Stimulated activated naive CD8-positive, alpha-beta T cell treated with anti-CD3 and anti-CD28 coated beads, Interleukin-15, amount 100 ng/mL, for 72 hours (primary cell): ENCODE measurements at regions not wholly inside any gene's neighbourhood (a gene's known extent, or its start where the extent isn't known, plus 50 kb on each side); places are given as distances from the start of the nearest gene placed in this dataset.
"Not testable (repeated sequence)": the region's sequence is repeated elsewhere in the genome, so short reads cannot be mapped to it uniquely, and the experiment has no call there.

ENCODE experiments used
- ATAC-seq: fragments of 150-1000 bp; cut with Tn5 transposase; 2 replicates; pipeline ENCODE4 v1.10.0; 2021; ENCODE audit warnings: mild to moderate bottlenecking, moderate library complexity
- DNase-seq, 2 donors: peaks; one replicate each; pipeline ENCODE4 v3.0.0; 2021 to 2022
- H3K27ac Mint-ChIP-seq, 2 donors: one replicate each; pipeline ENCODE4 v1.8.0; 2022; ENCODE audit warnings: mild to moderate bottlenecking in 2 of 2, mixed read lengths in 2 of 2, moderate library complexity in 2 of 2
- H3K27me3 Mint-ChIP-seq: one replicate; pipeline ENCODE4 v1.8.0; 2022; ENCODE audit warnings: mixed read lengths
- H3K4me1 Mint-ChIP-seq: one replicate; pipeline ENCODE4 v1.8.0; 2022; ENCODE audit warnings: mild to moderate bottlenecking, mixed read lengths
- H3K4me3 Mint-ChIP-seq, 2 donors: one replicate each; pipeline ENCODE4 v1.8.0; 2022; ENCODE audit warnings: mild to moderate bottlenecking in 2 of 2, mixed read lengths in 2 of 2, moderate library complexity in 1 of 2
- H3K9me3 Mint-ChIP-seq, 2 donors: one replicate each; pipeline ENCODE4 v1.8.0; 2022; ENCODE audit warnings: mixed read lengths in 2 of 2

DNA sequence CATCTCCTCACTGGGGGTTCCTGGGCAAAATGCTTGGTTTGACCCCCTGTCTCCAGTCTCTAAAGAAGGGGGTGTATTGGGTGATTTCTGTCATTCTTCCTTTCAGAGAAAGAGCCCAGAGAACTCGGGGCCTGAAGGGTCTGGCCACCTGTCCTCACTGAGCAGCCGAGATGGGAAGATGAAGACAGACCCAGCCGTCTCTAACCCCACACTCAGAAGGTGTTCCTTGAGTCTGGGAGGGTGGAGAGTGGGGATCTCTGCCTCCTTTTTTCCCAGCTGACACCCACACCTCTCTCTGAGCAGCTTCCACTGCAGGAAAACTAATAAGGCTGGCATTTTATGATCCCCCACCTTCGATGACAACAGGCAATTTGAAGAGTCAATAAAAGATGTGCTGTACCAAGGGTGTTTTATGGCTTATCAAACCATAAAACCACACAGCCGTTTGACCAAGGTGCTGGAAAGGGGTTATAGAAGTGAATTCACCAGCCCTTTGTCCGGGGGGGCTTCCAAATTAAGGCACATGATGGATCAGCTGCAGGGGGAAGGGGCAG is 213.8 kb downstream of the SMAD2 start:
- ATAC-seq (no peak), DNase-seq (no peak)
- H3K9me3 Mint-ChIP-seq = no peaks in the 10 kb centered on the region
- H3K27ac Mint-ChIP-seq = no peak overlapping the region
- no peak overlapping the region for H3K4me3 Mint-ChIP-seq
- no peaks in the 10 kb centered on the region for H3K27me3 Mint-ChIP-seq
- no peaks in the 10 kb centered on the region for H3K4me1 Mint-ChIP-seq

GRCh38 chr18:47710451-47710850 is 220.0 kb downstream of the SMAD2 start:
- ATAC-seq (no peak), DNase-seq (no peak)
- Mint-ChIP-seq H3K27ac (no peak overlapping the region), H3K4me1 (peaks cover 5% of the 10 kb centered on the region), H3K4me3 (no peak overlapping the region), H3K9me3 (peaks cover 0 to under 1% of the 10 kb centered on the region in 2 donors), H3K27me3 (no peaks in the 10 kb centered on the region)

DNA sequence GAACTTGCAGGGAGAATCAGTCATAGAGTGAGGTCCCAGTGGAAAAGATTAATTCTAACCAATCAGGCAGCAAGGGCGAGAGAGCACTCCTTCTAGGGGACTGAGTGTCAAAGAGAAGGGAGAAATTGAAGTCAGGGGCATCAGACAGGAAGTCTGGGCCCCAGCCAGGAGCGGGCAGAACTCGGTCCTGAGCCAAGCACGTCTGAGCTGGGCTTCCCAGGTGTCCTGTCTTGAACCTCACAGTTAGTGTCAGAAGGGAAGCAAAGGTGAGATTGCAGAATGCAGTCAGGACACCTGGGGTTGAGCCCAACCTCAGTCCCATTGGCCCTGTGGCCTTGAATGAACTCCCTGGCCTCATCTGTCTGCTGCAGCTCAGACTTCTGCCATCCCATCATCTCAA is 220.9 kb downstream of the SMAD2 start:
- H3K27ac Mint-ChIP-seq = no peak overlapping the region
- H3K4me3 Mint-ChIP-seq = no peak overlapping the region
- no peak for DNase-seq
- H3K4me1 Mint-ChIP-seq = peaks cover 5% of the 10 kb centered on the region
- peaks cover 0 to 4% of the 10 kb centered on the region in 2 donors for H3K9me3 Mint-ChIP-seq
- no peak for ATAC-seq
- H3K27me3 Mint-ChIP-seq = no peaks in the 10 kb centered on the region

GRCh38 chr18:47708206-47708605 is 222.3 kb downstream of the SMAD2 start:
- no peak for ATAC-seq
- Mint-ChIP-seq H3K27me3 (no peaks in the 10 kb centered on the region), H3K4me3 (no peak overlapping the region), H3K4me1 (peaks cover 5% of the 10 kb centered on the region), H3K9me3 (peaks cover 0 to 4% of the 10 kb centered on the region in 2 donors), H3K27ac (no peak overlapping the region)
- DNase-seq = no peak

- no peaks in the 10 kb centered on the region for H3K4me1 Mint-ChIP-seq
- H3K27ac Mint-ChIP-seq = peak overlapping the region in 1 of 2 donors; percentile 27
- peaks cover 0 to 4% of the 10 kb centered on the region in 2 donors for H3K9me3 Mint-ChIP-seq
- H3K4me3 Mint-ChIP-seq = no peak overlapping the region
- DNase-seq (no peak), ATAC-seq (no peak)
- peaks cover 23% of the 10 kb centered on the region for H3K27me3 Mint-ChIP-seq
Measured at GRCh38 chr18:47701134-47701533, 229.3 kb downstream of the SMAD2 start.

GRCh38 chr18:47696870-47697269 is 233.6 kb downstream of the SMAD2 start:
- Mint-ChIP-seq H3K9me3 (no peaks in the 10 kb centered on the region), H3K4me3 (no peak overlapping the region), H3K27me3 (peaks cover 26% of the 10 kb centered on the region), H3K4me1 (no peaks in the 10 kb centered on the region), H3K27ac (no peak overlapping the region)
- DNase-seq (no peak), ATAC-seq (peak; percentile 56)

- Mint-ChIP-seq H3K27me3 (peaks cover 6% of the 10 kb centered on the region), H3K9me3 (no peaks in the 10 kb centered on the region)
Measured at GRCh38 chr18:47691611-47692010, 238.8 kb downstream of the SMAD2 start.

GRCh38 chr18:47690778-47691177 is 239.7 kb downstream of the SMAD2 start:
- H3K27me3 Mint-ChIP-seq, DNase-seq, H3K9me3 Mint-ChIP-seq, H3K27ac Mint-ChIP-seq, H3K4me1 Mint-ChIP-seq, ATAC-seq, H3K4me3 Mint-ChIP-seq: not testable (repeated sequence)

More at GRCh38 chr18:47691611-47692010, 238.8 kb downstream of the SMAD2 start:
- H3K4me1 Mint-ChIP-seq = no peaks in the 10 kb centered on the region
- ATAC-seq = no peak
- DNase-seq = no peak
- H3K27ac Mint-ChIP-seq = no peak overlapping the region
- H3K4me3 Mint-ChIP-seq = no peak overlapping the region

- Mint-ChIP-seq H3K4me3 (no peak overlapping the region), H3K27me3 (peaks cover 6% of the 10 kb centered on the region), H3K4me1 (no peaks in the 10 kb centered on the region), H3K27ac (no peak overlapping the region), H3K9me3 (no peaks in the 10 kb centered on the region)
- DNase-seq = no peak
- ATAC-seq = no peak
Measured at GRCh38 chr18:47689371-47689770, 241.1 kb downstream of the SMAD2 start.

DNA sequence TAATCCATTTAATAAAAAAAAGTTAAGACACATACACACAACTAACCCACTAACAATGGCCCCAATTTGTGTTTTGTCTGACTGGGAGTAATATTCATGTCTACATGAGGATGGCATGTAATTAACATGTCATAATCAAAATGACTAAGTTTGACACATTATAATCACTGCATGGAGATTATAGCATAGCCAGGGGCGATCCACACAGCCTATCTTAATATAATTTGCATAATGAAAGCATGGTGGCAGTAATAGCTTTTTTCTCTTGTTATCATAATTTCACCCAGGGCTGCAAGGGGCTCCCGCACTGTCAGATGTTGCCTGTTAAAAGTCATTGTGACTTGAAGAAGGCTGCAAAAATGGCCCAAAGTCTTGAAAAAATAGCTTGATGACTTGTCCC is 243.7 kb downstream of the SMAD2 start:
- H3K9me3 Mint-ChIP-seq = no peaks in the 10 kb centered on the region
- H3K4me3 Mint-ChIP-seq = no peak overlapping the region
- no peaks in the 10 kb centered on the region for H3K4me1 Mint-ChIP-seq
- ATAC-seq (no peak), DNase-seq (no peak)
- H3K27me3 Mint-ChIP-seq = no peaks in the 10 kb centered on the region
- H3K27ac Mint-ChIP-seq = no peak overlapping the region

GRCh38 chr18:47683774-47684173 is 246.7 kb downstream of the SMAD2 start:
- Mint-ChIP-seq H3K27ac (no peak overlapping the region), H3K4me1 (no peaks in the 10 kb centered on the region), H3K9me3 (no peaks in the 10 kb centered on the region), H3K4me3 (no peak overlapping the region), H3K27me3 (no peaks in the 10 kb centered on the region)
- no peak for ATAC-seq
- no peak for DNase-seq

DNA sequence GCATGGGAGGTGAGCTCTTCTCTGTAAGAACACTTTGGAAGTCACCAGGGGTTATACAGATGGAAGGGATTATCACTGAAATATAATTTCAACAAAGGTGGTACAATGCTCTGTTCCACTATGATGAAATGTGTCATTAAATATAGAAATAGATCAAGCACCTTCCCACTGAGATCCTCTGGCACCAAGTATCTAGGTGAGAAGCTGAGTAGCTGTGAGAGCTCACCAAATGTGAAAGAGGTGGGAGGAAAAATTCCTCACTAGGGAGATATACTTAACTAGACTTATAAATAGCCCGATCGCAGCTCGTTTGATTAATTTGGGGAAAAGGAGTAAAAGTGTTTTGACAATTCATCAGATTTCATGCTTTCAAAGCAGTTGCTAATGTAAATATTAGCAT is 247.6 kb downstream of the SMAD2 start:
- H3K4me3 Mint-ChIP-seq = no peak overlapping the region
- ATAC-seq (no peak), DNase-seq (no peak)
- no peaks in the 10 kb centered on the region for H3K27me3 Mint-ChIP-seq
- H3K27ac Mint-ChIP-seq = no peak overlapping the region
- H3K4me1 Mint-ChIP-seq = no peaks in the 10 kb centered on the region
- H3K9me3 Mint-ChIP-seq = no peaks in the 10 kb centered on the region

GRCh38 chr18:47680488-47680887 is 250.0 kb downstream of the SMAD2 start:
- H3K4me3 Mint-ChIP-seq = no peak overlapping the region

DNA sequence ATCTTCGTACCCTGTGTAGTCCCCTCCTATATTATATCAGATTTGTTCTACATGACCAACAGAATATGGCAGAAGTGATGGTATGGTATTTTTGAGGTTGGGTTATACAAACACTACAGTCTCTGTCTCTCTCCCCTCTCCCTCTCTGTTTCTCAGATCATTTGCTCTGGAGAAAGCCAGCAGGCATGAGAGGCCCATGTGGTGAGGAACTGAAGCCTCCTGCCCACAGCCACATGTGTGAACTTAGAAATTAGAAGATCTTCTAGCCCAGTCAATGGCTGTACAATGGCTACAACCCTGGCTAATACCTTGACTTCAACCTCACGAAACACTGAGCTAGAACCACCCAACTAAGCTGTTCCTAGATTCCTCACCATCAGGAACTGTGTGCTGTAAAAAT is 250.6 kb downstream of the SMAD2 start:
- no peaks in the 10 kb centered on the region for H3K4me1 Mint-ChIP-seq
- H3K27me3 Mint-ChIP-seq = no peaks in the 10 kb centered on the region
- no peak overlapping the region for H3K27ac Mint-ChIP-seq
- no peaks in the 10 kb centered on the region for H3K9me3 Mint-ChIP-seq
- DNase-seq = no peak
- H3K4me3 Mint-ChIP-seq = no peak overlapping the region
- ATAC-seq = no peak

More at GRCh38 chr18:47680488-47680887, 250.0 kb downstream of the SMAD2 start:
- H3K27ac Mint-ChIP-seq = no peak overlapping the region
- H3K9me3 Mint-ChIP-seq = no peaks in the 10 kb centered on the region
- DNase-seq = no peak
- H3K4me1 Mint-ChIP-seq = no peaks in the 10 kb centered on the region
- no peak for ATAC-seq
- no peaks in the 10 kb centered on the region for H3K27me3 Mint-ChIP-seq

DNA sequence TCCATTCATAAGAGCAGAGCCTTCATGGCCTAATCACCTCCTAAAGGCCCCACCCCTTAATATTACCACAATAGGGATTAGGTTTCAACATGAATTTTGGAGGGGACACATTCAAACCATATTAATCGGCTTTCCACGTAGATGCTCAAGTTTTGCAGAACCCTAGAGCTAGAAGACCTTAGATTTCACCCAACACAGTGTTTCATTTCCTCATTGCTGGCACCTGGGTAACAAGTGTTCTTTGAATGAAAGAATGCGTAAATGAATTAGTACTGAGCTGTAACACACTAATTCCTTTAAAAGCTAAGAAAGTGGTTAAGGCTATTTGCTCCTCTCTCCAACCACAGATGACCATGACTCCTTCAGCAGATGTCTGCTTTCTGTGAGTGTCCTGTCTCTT is 252.5 kb downstream of the SMAD2 start:
- no peaks in the 10 kb centered on the region for H3K4me1 Mint-ChIP-seq
- DNase-seq = no peak
- no peaks in the 10 kb centered on the region for H3K27me3 Mint-ChIP-seq
- H3K9me3 Mint-ChIP-seq = no peaks in the 10 kb centered on the region
- no peak overlapping the region for H3K27ac Mint-ChIP-seq
- ATAC-seq = no peak
- no peak overlapping the region for H3K4me3 Mint-ChIP-seq

- no peak overlapping the region for H3K27ac Mint-ChIP-seq
- DNase-seq (no peak), ATAC-seq (no peak)
- H3K4me1 Mint-ChIP-seq = no peaks in the 10 kb centered on the region
- peaks cover 27% of the 10 kb centered on the region for H3K27me3 Mint-ChIP-seq
- no peaks in the 10 kb centered on the region for H3K9me3 Mint-ChIP-seq
- H3K4me3 Mint-ChIP-seq = no peak overlapping the region
Measured at GRCh38 chr18:47669815-47670214, 260.6 kb downstream of the SMAD2 start.

DNA sequence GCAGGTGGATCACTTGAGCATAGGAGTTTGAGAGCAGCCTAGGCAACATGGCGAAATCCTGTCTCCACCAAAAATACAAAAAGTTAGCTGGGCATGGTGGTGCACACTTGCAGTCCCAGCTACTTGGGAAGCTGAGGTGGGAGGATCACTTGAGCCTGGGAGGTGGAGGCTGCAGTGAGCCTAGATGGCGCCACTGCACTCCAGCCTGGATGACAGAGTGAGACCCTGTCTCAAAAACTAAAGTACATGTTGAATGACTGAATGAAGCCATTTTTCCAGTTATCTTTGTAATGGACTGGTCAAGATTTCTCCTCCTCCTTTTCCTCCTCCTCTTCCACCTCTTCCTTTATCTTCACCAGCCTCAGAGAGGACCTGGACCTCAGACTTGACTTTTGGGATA is 272.0 kb downstream of the SMAD2 start:
- no peak for DNase-seq

More for the DNA sequence above, 272.0 kb downstream of the SMAD2 start:
- no peak for ATAC-seq
- Mint-ChIP-seq H3K4me1 (no peaks in the 10 kb centered on the region), H3K27ac (no peak overlapping the region), H3K9me3 (peaks cover 6 to 17% of the 10 kb centered on the region in 2 donors), H3K27me3 (peaks cover 5% of the 10 kb centered on the region), H3K4me3 (no peak overlapping the region)
